ENCODE measurements at regions not wholly inside any gene's neighbourhood (a gene's known extent, or its start where the extent isn't known, plus 50 kb on each side); places are given as distances from the start of the nearest gene placed in this dataset.
A peak's percentile ranks its signal among the peaks of the same experiment; 100 is the strongest.

GRCh38 chr21:34022627-34023335 is 50.6 kb upstream of the MRPS6 start:
- H3K27ac ChIP-seq (ENCODE audit: low read depth, low read length) = no peak overlapping the region
- no peaks in the 10 kb centered on the region for H3K27me3 ChIP-seq (ENCODE audit: control insufficient read depth, insufficient read depth, low read length)
- no peak overlapping the region for H3K4me3 ChIP-seq (ENCODE audit: low read depth, low read length)
- H3K9me3 ChIP-seq (ENCODE audit: control insufficient read depth, insufficient read depth, low read length) = peaks cover 4% of the 10 kb centered on the region
- no peak for TF ChIP-seq CTCF (IDR thresholded peaks at IDR 0.05; ENCODE audit: low read depth, low read length)
- CTCF ChIA-PET = no interaction called here
- POLR2A ChIA-PET = no interaction called here
- DNase-seq (ENCODE audit: low read depth, low spot score) = no peak

GRCh38 chr21:34021726-34022125 is 51.7 kb upstream of the MRPS6 start:
- Histone ChIP-seq H3K27ac (ENCODE audit: low read depth, low read length) (no peak overlapping the region), H3K9me3 (ENCODE audit: control insufficient read depth, insufficient read depth, low read length) (no peaks in the 10 kb centered on the region; the same call in 1 of the 2 replicates), H3K4me3 (ENCODE audit: low read depth, low read length) (no peak overlapping the region), H3K27me3 (ENCODE audit: control insufficient read depth, insufficient read depth, low read length) (no peaks in the 10 kb centered on the region)
- no peak for DNase-seq (ENCODE audit: low read depth, low spot score)
- CTCF ChIA-PET = no interaction called here
- POLR2A ChIA-PET = no interaction called here
- TF ChIP-seq CTCF (IDR thresholded peaks at IDR 0.05; ENCODE audit: low read depth, low read length) = no peak

GRCh38 chr21:34020983-34021553 is 52.3 kb upstream of the MRPS6 start:
- no peak overlapping the region for H3K27ac ChIP-seq (ENCODE audit: low read depth, low read length)
- no peak overlapping the region for H3K4me3 ChIP-seq (ENCODE audit: low read depth, low read length)
- DNase-seq (ENCODE audit: low read depth, low spot score) = no peak
- POLR2A ChIA-PET = no interaction called here
- no peak for TF ChIP-seq CTCF (IDR thresholded peaks at IDR 0.05; ENCODE audit: low read depth, low read length)
- CTCF ChIA-PET = no interaction called here
- H3K9me3 ChIP-seq (ENCODE audit: control insufficient read depth, insufficient read depth, low read length) = no peaks in the 10 kb centered on the region; the same call in 1 of the 2 replicates
- H3K27me3 ChIP-seq (ENCODE audit: control insufficient read depth, insufficient read depth, low read length) = no peaks in the 10 kb centered on the region

GRCh38 chr21:34020005-34020847 is 53.2 kb upstream of the MRPS6 start:
- ChIA-PET CTCF (interaction anchor here (1.7 kb wide), 1 partner anchor 96 kb away, joined by 4 read pairs; no protein-coding TSS in a partner anchor), POLR2A (no interaction called here)
- DNase-seq (ENCODE audit: low read depth, low spot score) = no peak
- TF ChIP-seq CTCF (IDR thresholded peaks at IDR 0.05; ENCODE audit: low read depth, low read length) = peak; percentile 18; the same call in 1 of the 2 replicates
- Histone ChIP-seq H3K4me3 (ENCODE audit: low read depth, low read length) (no peak overlapping the region), H3K27me3 (ENCODE audit: control insufficient read depth, insufficient read depth, low read length) (no peaks in the 10 kb centered on the region), H3K9me3 (ENCODE audit: control insufficient read depth, insufficient read depth, low read length) (no peaks in the 10 kb centered on the region; the same call in none of the 2 replicates), H3K27ac (ENCODE audit: low read depth, low read length) (no peak overlapping the region)
